ENCODE measurements at regions not wholly inside any gene's neighbourhood (a gene's known extent, or its start where the extent isn't known, plus 50 kb on each side); places are given as distances from the start of the nearest gene placed in this dataset.

DNA sequence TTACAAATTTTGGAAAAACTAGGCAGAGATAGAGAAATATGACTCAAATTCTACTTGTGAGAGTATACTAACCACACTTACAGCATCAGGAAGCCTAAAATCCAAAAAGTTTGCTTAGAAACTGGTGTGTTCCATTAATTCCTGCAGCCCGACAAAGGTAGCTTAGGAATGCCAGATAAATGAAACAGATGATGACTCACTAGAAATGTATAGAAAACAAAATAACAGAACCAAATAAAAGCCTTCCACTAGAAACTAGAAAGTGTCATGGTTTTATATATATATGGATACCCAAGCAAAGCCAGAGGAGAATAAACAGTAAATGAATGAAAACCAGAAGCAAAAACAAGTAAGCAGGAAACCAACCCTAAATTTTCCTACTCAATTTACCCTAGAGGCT, 272.2 kb upstream of the PRDM9 start:
- BruUV-seq (replicated peaks) = no TSS peak
- H4K20me1 ChIP-seq (ENCODE audit: insufficient read depth) = no peaks in the 10 kb centered on the region
- intact Hi-C loops (cut with micrococcal nuclease; ENCODE audit: unreplicated experiment) = no loop called here
- no peaks in the 10 kb centered on the region for H3K4me1 ChIP-seq (replicated peaks; ENCODE audit: insufficient read depth)
- no peaks in the 10 kb centered on the region for H3K36me3 ChIP-seq (ENCODE audit: low read depth)
- no peak overlapping the region for H3K4me3 ChIP-seq
- CTCF ChIA-PET = no interaction called here
- no peak overlapping the region for H3K27ac ChIP-seq
- no peak overlapping the region for H2AFZ ChIP-seq
- no peak for DNase-seq
- 0 out of 2 replicates have a peak, but pooled peaks cover 18% of the 10 kb centered on the region for H3K9me2 ChIP-seq (ENCODE audit: insufficient read depth)
- POLR2A ChIA-PET (ENCODE audit: unreplicated experiment) = no interaction called here
- no peaks in the 10 kb centered on the region for H3F3A ChIP-seq (ENCODE audit: insufficient read depth, low read depth)
- H3K4me2 ChIP-seq = no peak overlapping the region
- no peaks in the 10 kb centered on the region for H3K79me2 ChIP-seq (ENCODE audit: low read depth)
- TF ChIP-seq, protein P1, sequence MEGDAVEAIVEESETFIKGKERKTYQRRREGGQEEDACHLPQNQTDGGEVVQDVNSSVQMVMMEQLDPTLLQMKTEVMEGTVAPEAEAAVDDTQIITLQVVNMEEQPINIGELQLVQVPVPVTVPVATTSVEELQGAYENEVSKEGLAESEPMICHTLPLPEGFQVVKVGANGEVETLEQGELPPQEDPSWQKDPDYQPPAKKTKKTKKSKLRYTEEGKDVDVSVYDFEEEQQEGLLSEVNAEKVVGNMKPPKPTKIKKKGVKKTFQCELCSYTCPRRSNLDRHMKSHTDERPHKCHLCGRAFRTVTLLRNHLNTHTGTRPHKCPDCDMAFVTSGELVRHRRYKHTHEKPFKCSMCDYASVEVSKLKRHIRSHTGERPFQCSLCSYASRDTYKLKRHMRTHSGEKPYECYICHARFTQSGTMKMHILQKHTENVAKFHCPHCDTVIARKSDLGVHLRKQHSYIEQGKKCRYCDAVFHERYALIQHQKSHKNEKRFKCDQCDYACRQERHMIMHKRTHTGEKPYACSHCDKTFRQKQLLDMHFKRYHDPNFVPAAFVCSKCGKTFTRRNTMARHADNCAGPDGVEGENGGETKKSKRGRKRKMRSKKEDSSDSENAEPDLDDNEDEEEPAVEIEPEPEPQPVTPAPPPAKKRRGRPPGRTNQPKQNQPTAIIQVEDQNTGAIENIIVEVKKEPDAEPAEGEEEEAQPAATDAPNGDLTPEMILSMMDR (conservative IDR thresholded peaks at IDR 0.05) = no peak
- TF ChIP-seq EZH2 (IDR thresholded peaks at IDR 0.05; ENCODE audit: low read depth) = no peak
- H3K9me3 ChIP-seq (ENCODE audit: insufficient read depth, low read depth) = no peaks in the 10 kb centered on the region
- H3K27me3 ChIP-seq (ENCODE audit: insufficient read depth, low read depth) = no peaks in the 10 kb centered on the region

DNA sequence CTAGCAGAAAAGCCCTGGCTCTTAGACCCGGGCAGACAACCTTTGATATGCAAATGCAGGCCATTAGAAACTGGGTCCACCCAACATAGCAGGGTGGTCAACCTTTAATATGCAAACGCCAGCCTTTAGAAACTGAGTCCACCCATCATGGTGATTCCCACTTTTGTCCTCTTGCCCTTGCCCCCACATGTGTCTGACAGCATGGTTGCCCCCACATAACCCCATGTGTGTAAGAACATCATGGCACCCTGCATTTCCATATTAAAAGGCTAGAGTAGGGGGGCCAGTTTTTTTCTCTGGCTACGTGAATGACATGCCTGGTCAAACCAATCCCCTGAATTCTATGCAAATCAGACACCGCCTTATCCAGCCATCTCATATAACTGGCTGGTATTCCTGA, 273.2 kb upstream of the PRDM9 start:
- H3K4me2 ChIP-seq = no peak overlapping the region
- H3K9me2 ChIP-seq (ENCODE audit: insufficient read depth) = 0 out of 2 replicates have a peak, but pooled peaks cover 18% of the 10 kb centered on the region
- H2AFZ ChIP-seq = no peak overlapping the region
- BruUV-seq (replicated peaks) = no TSS peak
- intact Hi-C loops (cut with micrococcal nuclease; ENCODE audit: unreplicated experiment) = no loop called here
- no peaks in the 10 kb centered on the region for H4K20me1 ChIP-seq (ENCODE audit: insufficient read depth)
- H3K4me1 ChIP-seq (replicated peaks; ENCODE audit: insufficient read depth) = no peaks in the 10 kb centered on the region
- H3K27me3 ChIP-seq (ENCODE audit: insufficient read depth, low read depth) = no peaks in the 10 kb centered on the region
- H3K36me3 ChIP-seq (ENCODE audit: low read depth) = no peaks in the 10 kb centered on the region
- H3F3A ChIP-seq (ENCODE audit: insufficient read depth, low read depth) = no peaks in the 10 kb centered on the region
- no peaks in the 10 kb centered on the region for H3K79me2 ChIP-seq (ENCODE audit: low read depth)
- TF ChIP-seq EZH2 (IDR thresholded peaks at IDR 0.05; ENCODE audit: low read depth) = no peak
- TF ChIP-seq, protein P1 (conservative IDR thresholded peaks at IDR 0.05) = no peak
- H3K4me3 ChIP-seq = no peak overlapping the region
- ChIA-PET CTCF (no interaction called here), POLR2A (ENCODE audit: unreplicated experiment) (no interaction called here)
- no peaks in the 10 kb centered on the region for H3K9me3 ChIP-seq (ENCODE audit: insufficient read depth, low read depth)
- no peak overlapping the region for H3K27ac ChIP-seq
- no peak for DNase-seq

DNA sequence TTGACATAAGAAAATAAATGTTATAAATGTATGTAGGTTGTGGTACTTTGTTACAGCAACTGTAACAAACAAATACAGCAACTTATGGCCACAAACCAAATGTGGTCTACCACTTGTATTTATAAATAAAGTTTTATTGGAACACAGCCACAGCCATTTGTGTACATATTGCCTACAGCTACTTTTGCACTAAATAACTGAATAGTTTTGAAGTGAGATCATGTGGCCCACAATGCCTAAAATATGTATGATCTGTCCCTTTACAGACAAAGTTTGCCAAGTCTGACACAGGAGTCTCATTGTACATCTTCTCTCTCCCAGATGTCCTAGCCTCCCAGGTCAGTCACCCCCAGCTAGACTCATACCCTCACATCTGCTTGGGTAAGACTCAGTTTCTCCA, 283.6 kb upstream of the PRDM9 start:
- CTCF ChIA-PET = no interaction called here
- no peak for DNase-seq

More for the DNA sequence above, 283.6 kb upstream of the PRDM9 start:
- Histone ChIP-seq H3K4me1 (replicated peaks; ENCODE audit: insufficient read depth) (no peaks in the 10 kb centered on the region), H3K27me3 (ENCODE audit: insufficient read depth, low read depth) (no peaks in the 10 kb centered on the region), H3K36me3 (ENCODE audit: low read depth) (no peaks in the 10 kb centered on the region), H3K9me3 (ENCODE audit: insufficient read depth, low read depth) (no peaks in the 10 kb centered on the region), H3K4me2 (no peak overlapping the region), H3K27ac (no peak overlapping the region), H4K20me1 (ENCODE audit: insufficient read depth) (no peaks in the 10 kb centered on the region), H3K79me2 (ENCODE audit: low read depth) (no peaks in the 10 kb centered on the region), H3K9me2 (ENCODE audit: insufficient read depth) (no peaks in the 10 kb centered on the region), H2AFZ (no peak overlapping the region), H3K4me3 (no peak overlapping the region), H3F3A (ENCODE audit: insufficient read depth, low read depth) (no peaks in the 10 kb centered on the region)
- BruUV-seq (replicated peaks) = no TSS peak
- POLR2A ChIA-PET (ENCODE audit: unreplicated experiment) = no interaction called here
- intact Hi-C loops (cut with micrococcal nuclease; ENCODE audit: unreplicated experiment) = no loop called here
- TF ChIP-seq EZH2 (IDR thresholded peaks at IDR 0.05; ENCODE audit: low read depth) = no peak
- TF ChIP-seq, protein P1 (conservative IDR thresholded peaks at IDR 0.05) = no peak

Data from PC-9 (cell line).